ENCODE measurements at regions not wholly inside any gene's neighbourhood (a gene's known extent, or its start where the extent isn't known, plus 50 kb on each side); places are given as distances from the start of the nearest gene placed in this dataset.

DNA sequence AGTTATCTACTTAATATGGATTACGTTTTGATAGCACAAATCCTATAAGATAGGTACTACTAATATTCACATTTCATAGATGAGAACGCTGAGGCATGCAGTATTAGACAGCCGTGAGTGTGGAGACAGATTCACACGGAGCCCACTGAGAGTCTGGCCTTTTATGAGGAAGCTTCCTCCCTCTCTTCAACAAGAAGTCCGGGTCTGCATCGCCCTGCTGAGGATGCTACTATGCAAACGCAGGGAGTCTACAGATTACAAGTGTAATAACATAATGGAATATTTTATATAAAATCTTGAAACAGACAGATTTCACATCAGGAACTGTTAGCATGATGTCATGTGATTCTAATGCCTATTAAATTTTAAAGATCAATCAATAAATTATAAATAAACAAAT is 255.9 kb upstream of the GLI3 start:
- WGBS (ENCODE audit: low lambda C conversion rate) = 3% methylated on average over 7 of the region's 7 CpGs

GRCh38 chr7:42491106-42491505 is 254.1 kb upstream of the GLI3 start:
- Histone ChIP-seq H3K27me3 (ENCODE audit: insufficient read depth) (peaks cover 31% of the 10 kb centered on the region; the same call in 1 of the 2 replicates), H3K4me1 (ENCODE audit: control insufficient read depth in 1 of 2, insufficient read depth in 2 of 2, low read depth in 1 of 2, low read length in 1 of 2) (peaks cover 0 to 9% of the 10 kb centered on the region in 2 experiments; a peak in 2 of 4 replicates), H4K20me1 (ENCODE audit: insufficient read depth) (no peaks in the 10 kb centered on the region), H3F3A (replicated peaks; ENCODE audit: insufficient read depth) (peaks cover 7% of the 10 kb centered on the region), H2AFZ (ENCODE audit: low read depth) (no peak overlapping the region), H3K9me2 (no peaks in the 10 kb centered on the region; the same call in 1 of the 2 replicates), H3K9me3 (no peaks in the 10 kb centered on the region), H3K4me3 (ENCODE audit: low read depth in 2 of 2, low read length in 1 of 2) (no peak overlapping the region), H3K79me2 (ENCODE audit: insufficient read depth) (no peaks in the 10 kb centered on the region), H3K27ac (ENCODE audit: low read depth in 2 of 2, low read length in 1 of 2) (no peak overlapping the region), H3K4me2 (no peak overlapping the region), H3K36me3 (replicated peaks in 1 of 2; ENCODE audit: control insufficient read depth in 1 of 2, insufficient read depth in 2 of 2, low read length in 1 of 2) (no peaks in the 10 kb centered on the region), H3K9ac (no peak overlapping the region)
- WGBS (ENCODE audit: low lambda C conversion rate) = 0% methylated on average over 3 of the region's 3 CpGs
- DNase-seq = no peak
- POLR2A ChIA-PET = no interaction called here
- CTCF ChIA-PET = interaction anchor here (1.3 kb wide), 1 partner anchor 10 kb away, joined by 5 read pairs; no protein-coding TSS in a partner anchor
- TF ChIP-seq TEAD4 (IDR thresholded peaks at IDR 0.05; ENCODE audit: borderline replicate concordance, insufficient read depth) (no peak), MXI1 (IDR thresholded peaks at IDR 0.05; ENCODE audit: low read depth, low read length) (no peak), JUND (IDR thresholded peaks at IDR 0.05) (no peak), USF1 (IDR thresholded peaks at IDR 0.05; ENCODE audit: borderline replicate concordance, low read depth) (no peak), TAF1 (IDR thresholded peaks at IDR 0.05; ENCODE audit: borderline replicate concordance, low read depth, low read length) (no peak), RFX5 (IDR thresholded peaks at IDR 0.05; ENCODE audit: low read length) (no peak), EP300 (IDR thresholded peaks at IDR 0.05; ENCODE audit: borderline replicate concordance in 1 of 2, low read depth in 1 of 2, low read length in 1 of 2) (no peak), GATA2 (CRISPR knock-in tag; IDR thresholded peaks at IDR 0.05) (no peak), RAD21 (IDR thresholded peaks at IDR 0.05; ENCODE audit: low read length) (no peak), RCOR1 (IDR thresholded peaks at IDR 0.05; ENCODE audit: low read length) (no peak), FOSL2 (IDR thresholded peaks at IDR 0.05; ENCODE audit: borderline replicate concordance, low read depth) (no peak), ELF1 (IDR thresholded peaks at IDR 0.05) (no peak), CHD2 (IDR thresholded peaks at IDR 0.05; ENCODE audit: low read length, partially characterized antibody) (no peak), CTCF (IDR thresholded peaks at IDR 0.05) (no peak), RXRA (IDR thresholded peaks at IDR 0.05; ENCODE audit: borderline replicate concordance, low read depth) (no peak), SMC3 (IDR thresholded peaks at IDR 0.05; ENCODE audit: low read depth, low read length) (no peak), NFIC (IDR thresholded peaks at IDR 0.05; ENCODE audit: borderline replicate concordance) (no peak)
- TF ChIP-seq, protein P1, sequence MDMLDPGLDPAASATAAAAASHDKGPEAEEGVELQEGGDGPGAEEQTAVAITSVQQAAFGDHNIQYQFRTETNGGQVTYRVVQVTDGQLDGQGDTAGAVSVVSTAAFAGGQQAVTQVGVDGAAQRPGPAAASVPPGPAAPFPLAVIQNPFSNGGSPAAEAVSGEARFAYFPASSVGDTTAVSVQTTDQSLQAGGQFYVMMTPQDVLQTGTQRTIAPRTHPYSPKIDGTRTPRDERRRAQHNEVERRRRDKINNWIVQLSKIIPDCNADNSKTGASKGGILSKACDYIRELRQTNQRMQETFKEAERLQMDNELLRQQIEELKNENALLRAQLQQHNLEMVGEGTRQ (IDR thresholded peaks at IDR 0.05; ENCODE audit: borderline replicate concordance, low read depth, low read length) = no peak
- TF ChIP-seq, protein P2, sequence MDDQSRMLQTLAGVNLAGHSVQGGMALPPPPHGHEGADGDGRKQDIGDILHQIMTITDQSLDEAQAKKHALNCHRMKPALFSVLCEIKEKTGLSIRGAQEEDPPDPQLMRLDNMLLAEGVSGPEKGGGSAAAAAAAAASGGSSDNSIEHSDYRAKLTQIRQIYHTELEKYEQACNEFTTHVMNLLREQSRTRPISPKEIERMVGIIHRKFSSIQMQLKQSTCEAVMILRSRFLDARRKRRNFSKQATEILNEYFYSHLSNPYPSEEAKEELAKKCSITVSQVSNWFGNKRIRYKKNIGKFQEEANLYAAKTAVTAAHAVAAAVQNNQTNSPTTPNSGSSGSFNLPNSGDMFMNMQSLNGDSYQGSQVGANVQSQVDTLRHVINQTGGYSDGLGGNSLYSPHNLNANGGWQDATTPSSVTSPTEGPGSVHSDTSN (IDR thresholded peaks at IDR 0.05) = no peak

More for the DNA sequence above, 255.9 kb upstream of the GLI3 start:
- Histone ChIP-seq H3K4me2 (peak overlapping the region; percentile 67), H4K20me1 (ENCODE audit: insufficient read depth) (no peaks in the 10 kb centered on the region), H3K9me2 (no peaks in the 10 kb centered on the region; the same call in 1 of the 2 replicates), H3K79me2 (ENCODE audit: insufficient read depth) (no peaks in the 10 kb centered on the region), H3F3A (replicated peaks; ENCODE audit: insufficient read depth) (peaks cover 7% of the 10 kb centered on the region), H3K27me3 (ENCODE audit: insufficient read depth) (peaks cover 35% of the 10 kb centered on the region; the same call in 1 of the 2 replicates), H2AFZ (ENCODE audit: low read depth) (0 out of 2 replicates have a peak overlapping the region, but pooled peaks have one; percentile 5), H3K4me3 (ENCODE audit: low read depth in 2 of 2, low read length in 1 of 2) (no peak overlapping the region; a peak in 1 of 4 replicates), H3K9me3 (no peaks in the 10 kb centered on the region), H3K36me3 (replicated peaks in 1 of 2; ENCODE audit: control insufficient read depth in 1 of 2, insufficient read depth in 2 of 2, low read length in 1 of 2) (no peaks in the 10 kb centered on the region), H3K9ac (no peak overlapping the region), H3K4me1 (ENCODE audit: control insufficient read depth in 1 of 2, insufficient read depth in 2 of 2, low read depth in 1 of 2, low read length in 1 of 2) (peaks cover 0 to 9% of the 10 kb centered on the region in 2 experiments; a peak in 2 of 4 replicates), H3K27ac (ENCODE audit: low read depth in 2 of 2, low read length in 1 of 2) (no peak overlapping the region)
- POLR2A ChIA-PET = no interaction called here
- TF ChIP-seq, protein P2 (IDR thresholded peaks at IDR 0.05) = no peak
- no peak for TF ChIP-seq GATA2 (CRISPR knock-in tag; IDR thresholded peaks at IDR 0.05)
- TF ChIP-seq RAD21 (IDR thresholded peaks at IDR 0.05; ENCODE audit: low read length) = no peak
- no peak for TF ChIP-seq TAF1 (IDR thresholded peaks at IDR 0.05; ENCODE audit: borderline replicate concordance, low read depth, low read length)
- no peak for TF ChIP-seq ELF1 (IDR thresholded peaks at IDR 0.05)
- CTCF ChIA-PET = no interaction called here
- no peak for DNase-seq

Measured in SK-N-SH (cell line).